CD14-positive monocyte (primary cell): ENCODE measurements at regions not wholly inside any gene's neighbourhood (a gene's known extent, or its start where the extent isn't known, plus 50 kb on each side); places are given as distances from the start of the nearest gene placed in this dataset.

ENCODE experiments used
- DNase-seq, 3 donors: peaks; one replicate each; pipeline ENCODE4 v3.0.0-alpha.2; 2011 to 2022
- H2AFZ ChIP-seq: 2 replicates; pipeline ENCODE4 v1.6.0; 2012; ENCODE audit warnings: mild to moderate bottlenecking, low read depth, low read length, inconsistent platforms; ENCODE audit not compliant: insufficient read depth, poor library complexity, severe bottlenecking
- H3K27ac ChIP-seq, 2 donors: 1 replicate in 1 of 2; 2 replicates in 1 of 2; pipeline ENCODE4 v1.5.1; 2012 to 2013; ENCODE audit warnings: low read length in 2 of 2, control low read depth in 1 of 2, inconsistent platforms in 1 of 2, low read depth in 1 of 2, mild to moderate bottlenecking in 1 of 2
- H3K27me3 ChIP-seq, 2 donors: one replicate each; pipeline versions ENCODE4 v1.6.0 to v1.6.1; 2011 to 2013; ENCODE audit warnings: low read length in 2 of 2; ENCODE audit not compliant: control insufficient read depth in 2 of 2, insufficient read depth in 2 of 2
- H3K36me3 ChIP-seq, 2 donors: replicated peaks in 1 of 2; 1 replicate in 1 of 2; 2 replicates in 1 of 2; pipeline versions ENCODE4 v1.5.1 to v1.6.1; 2012 to 2013; ENCODE audit warnings: low read length in 2 of 2, control low read depth in 1 of 2, inconsistent platforms in 1 of 2, mild to moderate bottlenecking in 1 of 2; ENCODE audit not compliant: insufficient read depth in 2 of 2, control insufficient read depth in 1 of 2
- H3K4me1 ChIP-seq, 2 donors: 1 replicate in 1 of 2; 2 replicates in 1 of 2; pipeline versions ENCODE4 v1.5.1 to v1.6.1; 2012 to 2013; ENCODE audit warnings: low read length in 2 of 2, control low read depth in 1 of 2, inconsistent platforms in 1 of 2, mild to moderate bottlenecking in 1 of 2, moderate library complexity in 1 of 2; ENCODE audit not compliant: insufficient read depth in 2 of 2, control insufficient read depth in 1 of 2
- H3K4me2 ChIP-seq: replicated peaks from 2 replicates; pipeline ENCODE3; 2012; ENCODE audit warnings: low read length, moderate library complexity, mild to moderate bottlenecking; ENCODE audit not compliant: poor library complexity, severe bottlenecking; ENCODE audit errors: extremely low read depth
- H3K4me3 ChIP-seq, 3 experiments: fragments of 200-600 bp in 1 of 3; sonication (generic) in 1 of 3; replicated peaks in 1 of 3; 1 replicate in 2 of 3; 2 replicates in 1 of 3; pipeline ENCODE4 v1.5.1; 2011 to 2013; ENCODE audit warnings: low read length in 3 of 3, mild to moderate bottlenecking in 3 of 3, control low read depth in 2 of 3, low read depth in 2 of 3, inconsistent platforms in 1 of 3, moderate library complexity in 1 of 3
- H3K79me2 ChIP-seq: 2 replicates; pipeline ENCODE4 v1.6.0; 2012; ENCODE audit warnings: mild to moderate bottlenecking, control low read depth, inconsistent platforms, low read length, moderate library complexity; ENCODE audit not compliant: insufficient read depth
- H3K9ac ChIP-seq: 2 replicates; pipeline ENCODE4 v1.6.0; 2017; ENCODE audit warnings: low read length, mild to moderate bottlenecking; ENCODE audit not compliant: insufficient read depth, poor library complexity, severe bottlenecking
- H3K9me3 ChIP-seq, 2 donors: replicated peaks in 1 of 2; 1 replicate in 1 of 2; 2 replicates in 1 of 2; pipeline versions ENCODE4 v1.5.1 to v1.6.1; 2012 to 2013; ENCODE audit warnings: low read length in 2 of 2, control low read depth in 1 of 2; ENCODE audit not compliant: control insufficient read depth in 1 of 2, insufficient read depth in 1 of 2
- H4K20me1 ChIP-seq: 2 replicates; pipeline ENCODE4 v1.6.0; 2012; ENCODE audit warnings: mild to moderate bottlenecking, low read length, control low read depth, moderate library complexity; ENCODE audit not compliant: insufficient read depth
- H3K27ac Mint-ChIP-seq, 7 donors: one replicate each; pipeline ENCODE4 v1.8.0; 2020; ENCODE audit warnings: mild to moderate bottlenecking in 7 of 7, mixed read lengths in 7 of 7, moderate library complexity in 6 of 7, inconsistent platforms in 2 of 7
- H3K27me3 Mint-ChIP-seq, 3 donors: one replicate each; pipeline ENCODE4 v1.8.0; 2021 to 2022; ENCODE audit warnings: low read depth in 3 of 3, mild to moderate bottlenecking in 3 of 3, mixed read lengths in 3 of 3, moderate library complexity in 3 of 3, inconsistent platforms in 1 of 3
- H3K36me3 Mint-ChIP-seq, 2 donors: one replicate each; pipeline ENCODE4 v1.8.0; 2020; ENCODE audit warnings: mixed read lengths in 2 of 2, inconsistent platforms in 1 of 2, mild to moderate bottlenecking in 1 of 2
- H3K4me1 Mint-ChIP-seq: one replicate; pipeline ENCODE4 v1.8.0; 2020; ENCODE audit warnings: mild to moderate bottlenecking, mixed read lengths
- H3K4me3 Mint-ChIP-seq, 2 donors: one replicate each; pipeline ENCODE4 v1.8.0; 2020; ENCODE audit warnings: mild to moderate bottlenecking in 2 of 2, mixed read lengths in 2 of 2, moderate library complexity in 1 of 2
- H3K9me3 Mint-ChIP-seq, 7 donors: one replicate each; pipeline ENCODE4 v1.8.0; 2020 to 2022; ENCODE audit warnings: mixed read lengths in 7 of 7, mild to moderate bottlenecking in 6 of 7, moderate library complexity in 6 of 7, inconsistent platforms in 2 of 7
- WGBS: methylation state at CpG from one replicate; pipeline ENCODE4 v1.1.5; 2013; ENCODE audit warnings: missing lambda C conversion rate; ENCODE audit not compliant: insufficient coverage; 5-methylcytosine and 5-hydroxymethylcytosine counted together
- intact Hi-C, 2 donors: fragments of 100-400 bp; cut with micrococcal nuclease; formaldehyde crosslinking; loops; one replicate each; pipeline versions ENCODE4 v1.15.0 to v1.15.1; 2023
- TF ChIP-seq, protein P1 (sequence below): fragments of 200-600 bp; IDR thresholded peaks from one replicate; pipeline ENCODE4 v1.8.0; 2022; ENCODE audit warnings: antibody characterized with exemption, mild to moderate bottlenecking

DNA sequence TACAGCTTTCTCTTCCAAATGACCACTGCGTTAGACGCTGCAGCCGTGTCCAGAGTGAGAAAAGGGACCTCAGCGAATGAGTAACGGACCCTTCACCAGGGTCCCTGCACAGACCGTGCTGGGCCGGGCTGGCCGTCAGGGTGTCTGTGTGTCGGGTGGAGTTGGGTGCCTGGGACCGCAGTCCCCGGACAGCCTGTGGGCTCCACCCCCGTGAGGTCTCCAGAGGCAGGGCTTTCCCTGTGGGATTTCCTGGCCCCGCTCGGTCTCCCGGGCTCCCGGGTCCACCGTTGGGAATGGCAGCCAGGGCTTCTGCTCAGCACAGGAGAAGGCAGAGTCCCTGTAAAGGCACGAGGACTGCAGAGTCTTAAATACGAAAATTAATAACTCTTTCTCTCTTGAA, 509.7 kb downstream of the TCERG1L start:
- H3K36me3 ChIP-seq, result no peaks in the 10 kb centered on the region
- no peak for DNase-seq

DNA sequence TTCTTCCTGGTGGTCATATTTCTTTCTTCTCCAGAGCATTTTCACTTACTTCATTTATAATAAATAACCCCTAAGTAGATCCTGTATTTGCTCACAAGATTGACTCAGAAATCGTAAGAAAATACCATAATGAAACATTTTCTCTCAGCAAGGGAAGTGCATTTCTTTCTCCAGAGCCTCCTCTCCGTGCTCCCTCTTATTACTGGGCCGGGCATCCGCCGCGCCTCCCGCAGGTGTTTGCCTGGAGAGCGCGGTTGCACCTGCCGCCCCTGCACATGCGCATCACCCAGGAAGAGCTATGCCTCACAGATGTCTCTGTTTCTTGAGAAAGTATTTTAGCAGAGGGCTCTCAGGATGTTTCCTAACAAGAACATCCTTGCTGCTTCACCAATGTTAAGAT, 509.2 kb downstream of the TCERG1L start:
- Mint-ChIP-seq H3K36me3 (no peaks in the 10 kb centered on the region), H3K27ac (no peak overlapping the region), H3K4me3 (no peak overlapping the region), H3K9me3 (peaks cover 0 to 6% (median 3%) of the 10 kb centered on the region in 7 donors), H3K27me3 (peaks cover 2 to 11% (median 6%) of the 10 kb centered on the region in 3 donors), H3K4me1 (peaks cover 3% of the 10 kb centered on the region)
- no peaks in the 10 kb centered on the region for H4K20me1 ChIP-seq
- H3K9me3 ChIP-seq, result no peaks in the 10 kb centered on the region
- DNase-seq, result no peak
- no peak overlapping the region for H3K9ac ChIP-seq
- 95% methylated on average over 8 of the region's 11 CpGs for WGBS
- no peak overlapping the region for H3K4me3 ChIP-seq
- H3K4me2 ChIP-seq, result no peak overlapping the region
- H3K27me3 ChIP-seq, result no peaks in the 10 kb centered on the region
- intact Hi-C loops, result no loop called here
- no peak overlapping the region for H3K27ac ChIP-seq
- TF ChIP-seq, protein P1, sequence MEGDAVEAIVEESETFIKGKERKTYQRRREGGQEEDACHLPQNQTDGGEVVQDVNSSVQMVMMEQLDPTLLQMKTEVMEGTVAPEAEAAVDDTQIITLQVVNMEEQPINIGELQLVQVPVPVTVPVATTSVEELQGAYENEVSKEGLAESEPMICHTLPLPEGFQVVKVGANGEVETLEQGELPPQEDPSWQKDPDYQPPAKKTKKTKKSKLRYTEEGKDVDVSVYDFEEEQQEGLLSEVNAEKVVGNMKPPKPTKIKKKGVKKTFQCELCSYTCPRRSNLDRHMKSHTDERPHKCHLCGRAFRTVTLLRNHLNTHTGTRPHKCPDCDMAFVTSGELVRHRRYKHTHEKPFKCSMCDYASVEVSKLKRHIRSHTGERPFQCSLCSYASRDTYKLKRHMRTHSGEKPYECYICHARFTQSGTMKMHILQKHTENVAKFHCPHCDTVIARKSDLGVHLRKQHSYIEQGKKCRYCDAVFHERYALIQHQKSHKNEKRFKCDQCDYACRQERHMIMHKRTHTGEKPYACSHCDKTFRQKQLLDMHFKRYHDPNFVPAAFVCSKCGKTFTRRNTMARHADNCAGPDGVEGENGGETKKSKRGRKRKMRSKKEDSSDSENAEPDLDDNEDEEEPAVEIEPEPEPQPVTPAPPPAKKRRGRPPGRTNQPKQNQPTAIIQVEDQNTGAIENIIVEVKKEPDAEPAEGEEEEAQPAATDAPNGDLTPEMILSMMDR, result no peak
- H3K4me1 ChIP-seq, result no peaks in the 10 kb centered on the region
- H3K36me3 ChIP-seq, result no peaks in the 10 kb centered on the region
- H2AFZ ChIP-seq, result no peak overlapping the region
- H3K79me2 ChIP-seq, result no peaks in the 10 kb centered on the region

More for the DNA sequence above, 509.7 kb downstream of the TCERG1L start:
- H4K20me1 ChIP-seq, result no peaks in the 10 kb centered on the region
- H3K9ac ChIP-seq, result no peak overlapping the region
- no peak overlapping the region for H3K27ac Mint-ChIP-seq
- peaks cover 0 to 6% (median 3%) of the 10 kb centered on the region in 7 donors for H3K9me3 Mint-ChIP-seq
- H3K27ac ChIP-seq, result no peak overlapping the region
- H3K4me1 ChIP-seq, result no peaks in the 10 kb centered on the region
- WGBS, result 93% methylated on average over 14 of the region's 19 CpGs
- no peaks in the 10 kb centered on the region for H3K27me3 ChIP-seq
- peaks cover 3% of the 10 kb centered on the region for H3K4me1 Mint-ChIP-seq
- H3K27me3 Mint-ChIP-seq, result peaks cover 5 to 14% (median 8%) of the 10 kb centered on the region in 3 donors
- no peaks in the 10 kb centered on the region for H3K9me3 ChIP-seq
- H3K79me2 ChIP-seq, result no peaks in the 10 kb centered on the region
- no peak overlapping the region for H2AFZ ChIP-seq
- TF ChIP-seq, protein P1, result no peak
- H3K4me2 ChIP-seq, result no peak overlapping the region
- intact Hi-C loops, result no loop called here
- no peak overlapping the region for H3K4me3 Mint-ChIP-seq
- H3K36me3 Mint-ChIP-seq, result no peaks in the 10 kb centered on the region
- H3K4me3 ChIP-seq, result no peak overlapping the region
